D721Med (cell line): ENCODE measurements at regions not wholly inside any gene's neighbourhood (a gene's known extent, or its start where the extent isn't known, plus 50 kb on each side); places are given as distances from the start of the nearest gene placed in this dataset.

Experiments used
- DNase-seq: peaks from one replicate; pipeline ENCODE4 v3.0.0; 2011; ENCODE audit warnings: low spot score; ENCODE audit not compliant: insufficient read length
- FAIRE-seq: peaks from 2 replicates; lab custom pipeline; 2011; peaks lifted over from hg19 to GRCh38; lab: Jason Lieb, UNC
- CTCF ChIP-seq: IDR thresholded peaks from 2 replicates; pipeline ENCODE4 v1.5.1; 2012; ENCODE audit warnings: mild to moderate bottlenecking, control low read depth; ENCODE audit not compliant: insufficient read depth; ENCODE audit errors: missing control alignments

GRCh38 chr6:12394170-12394569 lies 104.0 kb downstream of the EDN1 start:
- FAIRE-seq (no peak), DNase-seq (no peak)
- TF ChIP-seq CTCF = no peak

DNA sequence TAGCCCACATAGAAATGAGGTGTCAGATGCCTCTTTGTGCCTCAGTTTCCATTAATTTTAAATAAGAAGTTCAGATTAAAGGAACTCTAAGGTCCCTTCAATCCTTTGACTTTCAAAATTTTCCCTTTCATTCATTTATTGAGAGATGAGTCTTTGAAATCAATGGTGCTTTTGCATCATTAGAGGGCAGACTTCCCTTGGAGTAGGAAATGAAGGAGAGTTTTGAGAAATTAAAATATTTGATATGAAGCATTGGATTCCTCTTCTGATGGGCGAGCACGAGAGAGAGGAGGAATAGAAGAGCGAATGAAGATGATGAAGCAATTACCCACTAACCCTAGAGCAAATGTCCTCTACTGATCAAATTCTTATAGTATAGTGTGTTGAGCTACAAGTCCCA lies 105.7 kb downstream of the EDN1 start:
- TF ChIP-seq CTCF = no peak
- FAIRE-seq = no peak
- no peak for DNase-seq

DNA sequence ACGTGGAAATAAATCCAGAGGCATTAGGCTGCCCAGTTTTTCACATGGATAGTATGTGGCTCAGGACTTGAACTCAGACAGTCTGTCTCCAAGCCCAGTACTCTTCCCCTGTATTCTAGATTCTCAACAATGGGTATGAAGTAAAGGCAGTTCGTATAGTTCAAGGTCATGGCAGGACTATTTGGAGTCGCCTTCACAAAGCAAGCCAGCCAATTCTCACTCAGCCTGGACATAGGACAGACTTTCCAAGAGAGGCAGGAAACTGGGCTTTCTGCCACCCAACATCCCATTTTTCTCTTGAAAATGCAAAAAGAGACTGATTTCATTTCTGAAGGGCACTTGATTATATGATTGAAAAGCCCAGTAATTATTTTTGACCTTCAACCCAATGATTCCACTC lies 111.0 kb downstream of the EDN1 start:
- DNase-seq (no peak), FAIRE-seq (no peak)
- no peak for TF ChIP-seq CTCF

DNA sequence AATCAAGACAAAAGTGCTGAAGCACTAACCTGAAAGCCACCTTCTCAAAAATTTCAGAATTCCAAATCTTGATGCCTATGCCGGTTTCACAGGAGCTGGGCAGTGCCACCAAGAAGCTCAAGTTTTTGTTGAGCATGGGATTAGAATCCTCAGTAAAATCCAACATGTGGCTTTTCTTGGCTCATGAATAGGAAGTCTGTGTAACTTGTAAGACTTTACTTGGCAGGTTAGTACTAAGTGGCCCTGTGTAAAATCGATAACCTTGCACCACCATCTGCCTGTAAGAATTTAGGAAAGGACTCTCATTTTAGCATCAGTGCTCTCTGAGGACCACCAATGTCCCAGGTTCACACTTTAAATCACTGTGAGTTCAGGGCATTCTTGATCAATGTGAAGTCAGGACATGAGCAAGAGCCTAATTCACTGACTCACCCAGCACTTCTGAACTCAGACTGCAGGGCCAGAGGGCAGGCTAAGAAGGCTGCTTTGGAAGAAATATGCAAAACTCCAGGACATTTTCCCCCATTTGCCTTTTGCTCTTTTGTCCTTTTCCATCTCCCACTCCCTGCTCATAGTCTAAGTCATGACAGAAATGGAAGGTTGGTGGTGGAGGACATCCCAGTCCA lies 113.2 kb downstream of the EDN1 start:
- no peak for DNase-seq
- no peak for TF ChIP-seq CTCF
- FAIRE-seq = no peak

DNA sequence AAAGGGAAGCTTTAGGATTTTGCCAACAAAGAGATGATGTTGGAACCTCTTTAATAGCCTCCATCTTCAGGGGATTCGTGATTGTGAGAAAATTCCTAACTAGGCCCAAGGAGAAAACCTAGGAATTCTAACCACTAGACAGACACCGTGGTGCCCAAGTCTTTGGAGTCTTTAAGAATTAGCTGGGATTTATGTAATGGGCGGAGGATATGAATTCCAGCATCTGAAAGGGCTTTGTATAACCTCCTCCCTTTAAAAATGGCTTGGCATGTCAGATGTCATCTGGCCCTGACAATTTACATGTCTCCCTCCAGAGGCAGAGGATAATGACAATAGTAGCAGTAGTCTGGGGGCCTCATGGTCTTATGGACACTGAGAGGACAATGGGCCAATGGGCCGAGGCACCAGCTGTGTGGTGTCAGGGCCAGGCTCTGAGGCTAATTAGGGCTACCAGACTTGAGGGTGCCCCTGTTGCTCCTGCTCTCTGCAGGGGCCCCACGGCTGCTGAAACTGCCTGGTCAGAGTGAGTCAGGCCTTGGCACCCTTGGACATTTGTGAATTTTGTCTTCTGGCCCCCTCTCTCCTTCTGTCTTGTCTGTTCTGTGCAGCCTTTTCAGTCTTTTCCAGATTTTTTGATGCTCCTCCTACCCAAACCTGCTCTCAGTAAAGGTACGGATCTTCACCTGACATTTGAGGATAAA lies 113.9 kb downstream of the EDN1 start:
- no peak for DNase-seq
- TF ChIP-seq CTCF = no peak
- no peak for FAIRE-seq

GRCh38 chr6:12404651-12405050 lies 114.5 kb downstream of the EDN1 start:
- DNase-seq (no peak), FAIRE-seq (no peak)
- TF ChIP-seq CTCF = no peak

- DNase-seq (no peak), FAIRE-seq (no peak)
- no peak for TF ChIP-seq CTCF
These were observed 118.6 kb downstream of the EDN1 start for GRCh38 chr6:12408752-12409151.
